GM19025 (cell line): ENCODE measurements at regions not wholly inside any gene's neighbourhood (a gene's known extent, or its start where the extent isn't known, plus 50 kb on each side); places are given as distances from the start of the nearest gene placed in this dataset.

Experiments
- ATAC-seq: cut with Tn5 transposase; IDR thresholded peaks from one replicate; pipeline ENCODE4 v1.9.1; 2021; ENCODE audit warnings: mild to moderate bottlenecking, low read depth, moderate library complexity; ENCODE audit not compliant: unreplicated experiment

GRCh38 chr6:166776571-166776970 is 149.5 kb upstream of the RPS6KA2 start:
- ATAC-seq: no peak

- ATAC-seq: no peak
These were observed 148.8 kb upstream of the RPS6KA2 start for GRCh38 chr6:166775923-166776220.

DNA sequence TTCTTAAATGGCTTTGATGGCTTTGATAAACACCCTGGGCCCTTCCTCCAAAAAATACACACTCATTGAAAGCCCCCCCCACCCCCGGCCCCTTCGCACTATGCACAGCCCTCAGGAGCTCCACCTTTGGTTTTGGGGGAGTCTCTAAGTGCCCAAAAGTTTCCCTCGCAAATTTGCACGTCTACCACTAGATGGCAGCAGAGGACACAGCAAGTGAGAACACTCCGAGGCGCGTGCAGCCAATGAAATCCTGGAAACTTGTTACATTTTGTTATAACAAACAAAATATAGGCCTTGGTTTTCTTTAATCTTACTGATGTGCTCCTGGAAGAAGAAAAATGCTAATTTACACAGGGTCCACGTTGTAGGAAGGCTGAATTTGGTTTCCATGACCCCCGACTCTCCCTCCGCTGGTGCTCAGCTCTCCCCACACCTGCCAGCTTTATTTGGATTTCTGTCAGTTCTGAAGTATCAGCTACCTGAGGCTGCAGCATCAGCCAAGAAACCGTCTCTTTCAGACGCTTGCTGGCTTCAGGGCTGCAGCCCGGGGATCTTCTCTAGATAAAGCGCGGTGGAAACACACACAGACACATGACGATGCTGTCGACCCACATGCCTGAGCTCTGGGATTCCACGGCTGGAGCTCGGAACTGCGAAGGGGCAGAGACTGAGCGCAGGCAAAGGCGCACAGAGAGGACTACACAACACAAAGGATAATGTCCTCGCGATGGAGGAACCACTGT is 148.3 kb upstream of the RPS6KA2 start:
- no peak for ATAC-seq

DNA sequence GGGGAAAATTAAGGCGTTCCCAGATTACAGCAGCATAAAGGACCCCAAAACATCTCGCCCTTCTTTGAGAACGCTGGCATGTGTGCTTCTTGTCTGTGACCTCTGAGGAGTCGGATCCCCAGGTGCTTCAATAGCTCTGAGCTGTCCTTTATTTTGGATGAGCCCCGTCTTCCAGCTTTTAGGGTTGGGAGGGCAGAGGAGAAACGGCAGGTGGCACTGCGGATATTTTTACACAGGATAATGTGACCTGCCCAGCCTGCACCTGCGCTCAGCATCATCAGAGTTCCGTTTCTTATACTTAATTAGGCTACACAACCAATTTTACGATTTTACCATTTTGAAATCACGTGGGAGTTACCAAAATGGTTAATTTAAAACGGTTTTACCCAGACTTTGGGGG is 147.7 kb upstream of the RPS6KA2 start:
- no peak for ATAC-seq

- ATAC-seq: no peak
These were observed 147.2 kb upstream of the RPS6KA2 start for GRCh38 chr6:166774292-166774691.

GRCh38 chr6:166772518-166772917 is 145.5 kb upstream of the RPS6KA2 start:
- ATAC-seq: no peak

GRCh38 chr6:166771701-166772100 is 144.7 kb upstream of the RPS6KA2 start:
- no peak for ATAC-seq

DNA sequence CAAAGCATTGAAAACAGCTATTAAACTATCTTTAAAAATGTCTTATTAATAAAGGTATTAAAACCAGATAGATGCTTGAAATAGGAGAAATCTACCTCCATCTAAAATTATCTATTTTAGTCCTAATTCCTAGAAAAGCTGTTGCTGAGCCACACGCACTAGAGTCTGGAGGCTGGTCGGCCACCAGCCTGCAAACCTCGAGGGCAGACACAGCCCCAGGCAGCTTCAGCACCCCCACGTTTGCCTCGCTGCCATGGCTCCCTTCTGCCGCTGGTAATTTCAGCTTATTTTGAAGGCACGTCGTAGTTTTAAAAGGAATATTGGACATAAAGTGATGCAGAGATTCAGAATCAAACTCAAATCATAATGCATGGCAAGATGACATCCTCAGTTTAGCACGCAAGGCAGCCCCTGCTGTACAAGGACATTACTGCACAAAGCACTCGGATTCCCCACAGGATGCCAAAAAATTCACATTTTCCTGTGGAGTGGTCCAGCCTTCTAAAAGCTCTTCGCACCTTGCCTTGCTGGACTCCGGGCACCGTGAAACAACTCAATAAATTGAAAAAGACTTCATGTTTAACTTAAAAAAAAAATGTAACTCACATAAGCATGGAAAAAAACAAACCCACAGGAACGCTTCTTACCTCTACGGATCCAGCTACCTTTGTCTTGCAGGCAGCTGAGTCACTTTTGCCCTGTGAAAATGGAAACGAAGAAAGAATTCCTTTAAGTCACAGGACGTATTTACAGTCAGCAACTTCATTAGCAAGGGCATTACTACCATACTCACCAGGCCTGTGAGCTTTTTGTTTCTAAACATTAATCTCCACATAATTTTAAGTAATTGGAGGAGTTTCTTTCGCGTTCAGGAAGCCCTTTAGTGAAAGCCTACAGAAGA is 143.4 kb upstream of the RPS6KA2 start:
- ATAC-seq: no peak

GRCh38 chr6:166769648-166770047 is 142.6 kb upstream of the RPS6KA2 start:
- ATAC-seq: no peak

DNA sequence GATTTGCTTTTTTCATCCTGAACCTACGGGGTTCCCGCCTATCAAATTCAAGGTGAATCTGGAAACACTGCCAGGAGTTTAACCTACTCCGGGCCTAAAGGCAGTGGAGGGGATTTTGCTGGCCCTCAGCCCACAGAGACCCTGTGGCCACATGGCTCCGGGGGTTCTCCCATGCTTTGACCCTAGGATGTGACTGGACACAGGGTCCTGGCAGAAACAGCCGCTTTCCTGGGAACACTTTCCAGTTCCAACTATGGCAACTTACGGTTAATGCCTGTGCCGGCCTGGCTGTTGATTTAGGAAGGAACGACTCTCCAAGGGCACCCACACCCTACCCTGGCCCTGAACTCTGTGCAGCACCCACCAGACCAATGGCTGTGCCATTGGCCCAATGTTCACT is 141.7 kb upstream of the RPS6KA2 start:
- no peak for ATAC-seq

DNA sequence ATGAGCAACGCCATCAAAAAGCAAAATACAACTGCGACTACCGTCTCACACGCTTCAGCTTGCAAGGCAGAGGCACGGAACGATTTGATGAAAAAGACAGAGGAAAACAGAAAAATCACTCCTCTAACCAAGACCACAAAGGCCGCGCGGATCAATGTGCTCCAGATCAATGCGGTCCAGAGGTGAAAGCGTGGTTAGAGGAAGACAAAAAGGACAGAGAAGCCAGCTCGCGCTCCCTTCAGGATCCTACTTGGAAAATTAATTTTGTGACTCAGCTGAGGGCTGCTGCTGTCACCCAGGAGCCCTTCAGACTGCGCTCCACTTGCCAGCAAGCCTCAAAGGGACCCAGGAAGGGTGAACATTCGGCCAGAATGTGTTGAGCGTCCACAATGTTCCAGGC is 140.2 kb upstream of the RPS6KA2 start:
- no peak for ATAC-seq

GRCh38 chr6:166766769-166767168 is 139.7 kb upstream of the RPS6KA2 start:
- ATAC-seq: no peak

DNA sequence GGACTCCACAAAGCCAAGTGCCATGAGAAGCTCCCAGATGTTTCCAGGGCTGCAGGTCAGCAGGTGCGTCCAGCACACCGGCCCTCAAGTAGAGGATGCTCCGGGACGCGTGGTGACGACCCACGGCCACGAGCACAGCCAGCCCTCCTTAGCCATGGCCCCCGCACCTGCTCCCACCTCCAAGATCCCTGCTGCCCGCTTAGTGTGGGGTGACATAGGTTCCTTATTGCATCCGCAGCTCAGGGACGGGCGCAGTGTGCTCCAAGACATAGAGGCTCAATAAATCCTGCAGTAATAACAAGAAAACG is 138.1 kb upstream of the RPS6KA2 start:
- ATAC-seq: no peak

DNA sequence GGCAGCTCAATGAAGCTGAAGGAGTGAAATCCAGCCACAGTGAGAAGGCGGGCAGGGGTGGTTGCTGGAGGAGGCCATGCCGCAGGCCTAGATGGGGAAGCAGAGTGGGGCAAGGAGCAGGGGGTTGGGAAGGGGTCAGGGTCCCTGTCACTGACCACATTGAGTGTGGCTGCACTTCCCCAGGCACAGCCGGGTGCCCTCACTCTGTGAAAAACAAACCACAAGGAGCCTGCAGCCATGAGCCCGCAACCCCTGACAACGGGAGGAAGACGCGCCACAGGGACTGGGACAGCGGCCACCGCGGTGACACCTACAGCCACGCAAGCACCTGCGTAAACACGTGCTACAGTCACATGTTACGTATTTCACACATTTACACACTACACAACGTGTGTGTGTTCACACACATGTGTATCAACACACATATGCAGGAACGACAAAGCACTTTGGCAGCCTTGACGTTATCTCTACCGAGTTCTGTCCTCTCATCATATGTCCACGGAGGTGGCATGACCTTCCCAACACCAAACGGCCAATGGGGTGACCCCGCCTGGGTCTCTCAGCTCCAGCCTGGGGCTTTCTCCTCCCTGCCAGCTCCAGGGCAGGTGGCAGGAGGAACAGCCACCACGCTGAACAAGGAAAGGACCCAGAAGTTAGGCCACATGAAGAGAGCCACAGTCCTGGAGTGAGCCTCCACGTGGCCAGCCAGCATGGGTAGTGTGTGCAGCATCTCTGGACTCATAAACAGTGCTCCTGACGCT is 137.6 kb upstream of the RPS6KA2 start:
- no peak for ATAC-seq

GRCh38 chr6:166763606-166764472 is 136.8 kb upstream of the RPS6KA2 start:
- ATAC-seq: no peak

DNA sequence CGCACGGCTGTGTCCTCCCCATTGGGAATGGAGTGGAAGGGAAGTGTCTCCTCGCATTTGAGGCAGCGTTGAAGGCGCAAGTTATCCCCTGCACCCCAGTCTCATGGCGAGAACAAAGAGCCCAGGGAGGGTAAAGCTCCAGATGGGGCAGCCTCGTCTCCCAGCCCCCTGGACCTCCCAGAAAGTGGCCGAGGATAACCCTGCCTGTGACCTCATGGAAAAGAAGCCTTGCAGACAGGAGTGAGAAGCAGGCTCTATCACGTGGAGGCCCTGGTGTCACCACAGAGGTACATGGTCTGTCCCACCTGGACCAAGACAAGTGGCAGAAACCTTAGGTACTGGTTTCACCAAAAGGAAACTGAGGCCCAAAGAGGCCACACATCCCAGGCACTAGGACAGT is 134.8 kb upstream of the RPS6KA2 start:
- no peak for ATAC-seq

GRCh38 chr6:166760288-166760687 is 133.2 kb upstream of the RPS6KA2 start:
- ATAC-seq: no peak

DNA sequence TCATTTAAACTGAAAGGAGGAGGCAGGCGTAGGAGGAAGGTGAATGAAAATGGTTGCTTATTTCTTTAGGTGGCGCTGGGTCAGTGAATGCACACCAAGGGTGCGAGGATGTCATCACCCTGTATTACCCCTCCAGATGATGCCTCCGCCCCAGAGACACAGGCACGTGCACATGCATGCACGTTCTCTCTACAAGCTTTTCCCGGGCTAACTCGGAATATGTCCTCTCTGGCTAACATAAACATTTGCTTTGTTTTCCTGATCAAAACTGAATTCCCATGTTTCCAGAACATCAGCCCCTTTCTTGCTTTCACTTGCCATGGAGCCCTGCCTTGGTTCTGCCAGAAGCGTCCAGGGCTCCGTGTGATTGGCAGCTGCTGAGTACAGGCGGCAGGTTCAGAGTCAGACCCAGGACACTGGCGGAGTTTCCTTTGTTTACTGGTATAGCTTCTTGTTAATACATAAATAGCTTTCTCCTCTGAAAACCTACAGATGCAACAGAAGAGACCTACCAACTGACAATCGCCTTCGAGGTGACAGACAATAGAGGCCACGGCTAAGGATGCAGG is 131.2 kb upstream of the RPS6KA2 start:
- no peak for ATAC-seq

DNA sequence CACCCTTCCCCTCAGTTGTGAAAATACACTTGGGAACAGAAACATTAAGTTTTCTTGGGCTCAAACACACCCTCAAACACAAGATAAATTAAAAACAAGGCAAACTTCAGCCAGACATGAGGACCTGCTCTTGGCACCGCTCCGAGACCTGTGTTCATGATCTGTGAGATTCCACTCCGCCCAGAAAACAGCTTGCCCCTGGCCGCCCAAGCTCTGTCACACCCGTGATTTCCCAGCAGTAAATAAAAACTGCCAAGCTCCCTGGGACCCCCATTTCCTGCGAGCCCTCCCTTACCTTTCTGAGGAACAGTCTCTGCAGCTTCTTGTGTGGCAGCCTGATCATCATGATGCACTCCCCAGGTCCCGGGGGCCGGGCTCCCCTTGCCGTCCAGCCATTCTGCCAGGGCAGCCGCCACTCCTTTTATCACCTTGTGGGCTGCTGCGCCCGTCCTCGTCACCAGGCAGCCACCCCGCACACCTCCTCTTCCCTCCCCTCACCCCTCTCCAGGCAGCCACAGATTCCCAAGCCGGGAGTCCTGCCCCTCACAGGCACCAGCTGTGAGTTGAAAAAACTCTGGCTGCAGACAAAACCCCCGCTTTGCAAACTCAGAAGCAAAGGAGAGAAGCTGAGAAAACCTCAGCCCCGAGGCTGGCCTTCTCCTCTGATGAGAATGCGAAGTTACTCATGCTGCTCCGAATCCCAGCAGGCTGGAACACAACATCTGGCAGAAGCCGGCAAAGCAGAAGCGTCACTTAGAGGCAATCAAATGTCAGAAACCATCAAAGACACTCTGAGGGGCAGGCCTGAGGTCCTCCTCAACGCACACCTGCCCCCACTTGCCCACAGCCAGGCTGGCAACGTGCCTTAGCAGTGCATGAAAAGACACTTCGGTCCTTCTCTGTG is 130.4 kb upstream of the RPS6KA2 start:
- no peak for ATAC-seq
